GM12892 (cell line): ENCODE measurements at regions not wholly inside any gene's neighbourhood (a gene's known extent, or its start where the extent isn't known, plus 50 kb on each side); places are given as distances from the start of the nearest gene placed in this dataset.

ENCODE experiments used
- POLR2A ChIP-seq: IDR thresholded peaks from 2 replicates; pipeline ENCODE4 v1.6.1; 2011; ENCODE audit warnings: low read depth, low read length, control low read depth
- POLR2AphosphoS5 ChIP-seq: IDR thresholded peaks from 2 replicates; pipeline ENCODE4 v1.6.1; 2011; ENCODE audit warnings: low read depth, low read length, control low read depth

DNA sequence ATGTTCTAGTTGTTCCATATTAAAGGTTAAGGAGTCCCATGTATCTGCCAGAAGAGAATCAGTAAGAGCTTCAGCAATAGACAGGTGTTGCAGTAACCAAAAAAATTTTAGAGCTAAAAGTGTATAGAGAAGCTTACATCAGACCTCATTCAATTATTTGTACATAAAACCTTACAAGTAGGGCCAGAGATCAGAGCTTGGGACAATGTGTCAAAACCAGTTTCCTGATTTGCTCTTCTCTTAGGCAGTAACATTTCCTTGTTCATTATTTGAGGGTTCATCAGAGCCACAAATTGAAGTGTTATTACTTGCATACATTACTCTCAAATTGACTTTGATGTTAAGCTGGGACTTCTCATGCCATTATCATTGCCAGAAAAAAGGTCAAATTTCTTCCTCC lies 55.5 kb upstream of the ATXN7L3B start:
- TF ChIP-seq POLR2A (no peak), POLR2AphosphoS5 (no peak)
